Body of pancreas (tissue), 4 donors: ENCODE measurements at regions not wholly inside any gene's neighbourhood (a gene's known extent, or its start where the extent isn't known, plus 50 kb on each side); places are given as distances from the start of the nearest gene placed in this dataset.

Source experiments
- ATAC-seq: fragments of 150-250 bp; one replicate; pipeline ENCODE4 v1.9.1; 2016
- DNase-seq, 4 donors: peaks; one replicate each; pipeline ENCODE4 v3.0.0-alpha.2; 2019
- H3K27ac ChIP-seq, 4 donors: fragments of 200-600 bp; sonication (generic); 1 replicate in 3 of 4; 2 replicates in 1 of 4; pipeline versions ENCODE4 v1.5.1 to v1.6.1; 2016 to 2019; ENCODE audit warnings: mild to moderate bottlenecking in 1 of 4, mixed read lengths in 1 of 4, moderate library complexity in 1 of 4
- H3K27me3 ChIP-seq, 2 donors: fragments of 200-600 bp; sonication (generic); one replicate each; pipeline ENCODE4 v1.6.0; 2016; ENCODE audit warnings: mild to moderate bottlenecking in 1 of 2
- H3K36me3 ChIP-seq, 2 donors: fragments of 200-600 bp; sonication (generic); replicated peaks in 1 of 2; 2 replicates each; pipeline ENCODE4 v1.5.1; 2016; ENCODE audit warnings: low read depth in 2 of 2; ENCODE audit not compliant: insufficient read depth in 1 of 2
- H3K4me1 ChIP-seq: fragments of 200-600 bp; sonication (generic); one replicate; pipeline ENCODE4 v1.6.0; 2016
- H3K4me3 ChIP-seq, 2 donors: fragments of 200-600 bp; sonication (generic); 1 replicate in 1 of 2; 2 replicates in 1 of 2; pipeline ENCODE4 v1.5.1; 2016 to 2019
- H3K9me3 ChIP-seq, 3 donors: fragments of 200-600 bp; sonication (generic); 1 replicate in 2 of 3; 2 replicates in 1 of 3; pipeline ENCODE4 v1.5.1; 2016
- POLR2A ChIP-seq, 3 donors: fragments of 450-650 bp; IDR thresholded peaks; one replicate each; pipeline ENCODE4 v1.6.1; 2016; ENCODE audit warnings: antibody characterized with exemption in 3 of 3, mild to moderate bottlenecking in 2 of 3
- WGBS, 2 donors: methylation state at CpG; one replicate each; pipeline ENCODE4 v1.1.5; 2017; 5-methylcytosine and 5-hydroxymethylcytosine counted together
- intact Hi-C: fragments of 100-400 bp; cut with DNase I; formaldehyde crosslinking; loops from one replicate; pipeline ENCODE4 v1.15.1; 2023
- TF ChIP-seq, protein P1 (sequence below), 7 experiments: fragments of 450-650 bp in 4 of 7; fragments of 200-600 bp in 3 of 7; sonication (generic) in 3 of 7; IDR thresholded peaks; one replicate each; pipeline ENCODE4 v1.5.1; 2016 to 2019; ENCODE audit warnings: antibody characterized with exemption in 7 of 7

GRCh38 chr14:26385310-26385709, 212.5 kb downstream of the NOVA1 start:
- no peaks in the 10 kb centered on the region for H3K9me3 ChIP-seq
- DNase-seq (no peak), ATAC-seq (no peak)
- TF ChIP-seq, protein P1, sequence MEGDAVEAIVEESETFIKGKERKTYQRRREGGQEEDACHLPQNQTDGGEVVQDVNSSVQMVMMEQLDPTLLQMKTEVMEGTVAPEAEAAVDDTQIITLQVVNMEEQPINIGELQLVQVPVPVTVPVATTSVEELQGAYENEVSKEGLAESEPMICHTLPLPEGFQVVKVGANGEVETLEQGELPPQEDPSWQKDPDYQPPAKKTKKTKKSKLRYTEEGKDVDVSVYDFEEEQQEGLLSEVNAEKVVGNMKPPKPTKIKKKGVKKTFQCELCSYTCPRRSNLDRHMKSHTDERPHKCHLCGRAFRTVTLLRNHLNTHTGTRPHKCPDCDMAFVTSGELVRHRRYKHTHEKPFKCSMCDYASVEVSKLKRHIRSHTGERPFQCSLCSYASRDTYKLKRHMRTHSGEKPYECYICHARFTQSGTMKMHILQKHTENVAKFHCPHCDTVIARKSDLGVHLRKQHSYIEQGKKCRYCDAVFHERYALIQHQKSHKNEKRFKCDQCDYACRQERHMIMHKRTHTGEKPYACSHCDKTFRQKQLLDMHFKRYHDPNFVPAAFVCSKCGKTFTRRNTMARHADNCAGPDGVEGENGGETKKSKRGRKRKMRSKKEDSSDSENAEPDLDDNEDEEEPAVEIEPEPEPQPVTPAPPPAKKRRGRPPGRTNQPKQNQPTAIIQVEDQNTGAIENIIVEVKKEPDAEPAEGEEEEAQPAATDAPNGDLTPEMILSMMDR (IDR thresholded peaks at IDR 0.05) = no peak
- no peak for TF ChIP-seq POLR2A (IDR thresholded peaks at IDR 0.05)
- no peak overlapping the region for H3K27ac ChIP-seq
- intact Hi-C loops = no loop called here
- H3K4me3 ChIP-seq = no peak overlapping the region
- H3K4me1 ChIP-seq = no peaks in the 10 kb centered on the region
- WGBS, 2 donors = 46 to 48% methylated on average over 3 of the region's 3 CpGs
- no peaks in the 10 kb centered on the region for H3K27me3 ChIP-seq
- no peaks in the 10 kb centered on the region for H3K36me3 ChIP-seq

- Histone ChIP-seq H3K9me3 (no peaks in the 10 kb centered on the region), H3K27ac (no peak overlapping the region), H3K36me3 (no peaks in the 10 kb centered on the region), H3K4me3 (no peak overlapping the region), H3K27me3 (no peaks in the 10 kb centered on the region), H3K4me1 (no peaks in the 10 kb centered on the region)
- ATAC-seq (no peak), DNase-seq (no peak)
- no peak for TF ChIP-seq POLR2A (IDR thresholded peaks at IDR 0.05)
- TF ChIP-seq, protein P1 (IDR thresholded peaks at IDR 0.05) = no peak
- WGBS, 2 donors = 82 to 84% methylated on average over 6 of the region's 6 CpGs
- intact Hi-C loops = no loop called here
Observed at GRCh38 chr14:26382901-26383685, 214.7 kb downstream of the NOVA1 start.

GRCh38 chr14:26381405-26381804, 216.4 kb downstream of the NOVA1 start:
- WGBS, 2 donors = 44 to 50% methylated on average over 2 of the region's 2 CpGs
- no peak for TF ChIP-seq POLR2A (IDR thresholded peaks at IDR 0.05)
- TF ChIP-seq, protein P1 (IDR thresholded peaks at IDR 0.05) = no peak
- Histone ChIP-seq H3K9me3 (no peaks in the 10 kb centered on the region), H3K27me3 (no peaks in the 10 kb centered on the region), H3K27ac (no peak overlapping the region), H3K36me3 (no peaks in the 10 kb centered on the region), H3K4me1 (no peaks in the 10 kb centered on the region), H3K4me3 (no peak overlapping the region)
- ATAC-seq (no peak), DNase-seq (no peak)
- intact Hi-C loops = no loop called here

DNA sequence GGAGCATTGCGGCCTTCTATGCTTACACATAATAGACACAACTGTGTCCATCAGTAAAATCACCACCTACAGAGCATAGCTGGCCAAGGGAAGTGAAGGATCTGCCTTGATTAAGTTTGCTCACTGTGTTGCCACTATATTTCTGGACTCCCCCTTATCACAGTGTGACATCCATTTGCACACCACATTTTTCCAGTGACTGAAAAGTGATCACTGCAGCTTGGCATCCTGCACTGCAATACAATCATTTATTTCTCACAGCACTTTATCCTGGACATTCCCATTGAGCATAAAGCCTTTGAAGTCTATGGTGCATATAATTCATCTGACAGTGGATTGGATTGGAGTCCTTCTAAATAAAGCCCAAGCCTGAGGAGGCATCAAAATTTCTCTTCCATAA, 217.2 kb downstream of the NOVA1 start:
- H3K36me3 ChIP-seq = no peaks in the 10 kb centered on the region
- H3K9me3 ChIP-seq = no peaks in the 10 kb centered on the region
- WGBS, 2 donors = 77 to 81% methylated on average over 1 of the region's 1 CpG
- no peaks in the 10 kb centered on the region for H3K27me3 ChIP-seq
- intact Hi-C loops = no loop called here
- ATAC-seq (no peak), DNase-seq (no peak)
- no peak overlapping the region for H3K4me3 ChIP-seq
- H3K4me1 ChIP-seq = no peaks in the 10 kb centered on the region
- TF ChIP-seq, protein P1 (IDR thresholded peaks at IDR 0.05) = no peak
- no peak overlapping the region for H3K27ac ChIP-seq

GRCh38 chr14:26379951-26380350, 217.9 kb downstream of the NOVA1 start:
- DNase-seq (no peak), ATAC-seq (no peak)
- H3K36me3 ChIP-seq = no peaks in the 10 kb centered on the region
- H3K4me1 ChIP-seq = no peaks in the 10 kb centered on the region
- intact Hi-C loops = no loop called here
- no peaks in the 10 kb centered on the region for H3K27me3 ChIP-seq
- H3K9me3 ChIP-seq = no peaks in the 10 kb centered on the region
- WGBS, 2 donors = 31 to 77% methylated on average over 1 of the region's 1 CpG
- no peak for TF ChIP-seq POLR2A (IDR thresholded peaks at IDR 0.05)
- TF ChIP-seq, protein P1 (IDR thresholded peaks at IDR 0.05) = no peak
- no peak overlapping the region for H3K27ac ChIP-seq
- H3K4me3 ChIP-seq = no peak overlapping the region
